ENCODE measurements at regions not wholly inside any gene's neighbourhood (a gene's known extent, or its start where the extent isn't known, plus 50 kb on each side); places are given as distances from the start of the nearest gene placed in this dataset.

GRCh38 chr13:105073041-105073440 is 1462.4 kb downstream of the EFNB2 start:
- DNase-seq = no peak

- no peak for DNase-seq
Observed at GRCh38 chr13:105070452-105070851, 1465.0 kb downstream of the EFNB2 start.

GRCh38 chr13:105069106-105069505 is 1466.4 kb downstream of the EFNB2 start:
- no peak for DNase-seq

- DNase-seq = no peak
Observed at GRCh38 chr13:105063676-105064075, 1471.8 kb downstream of the EFNB2 start.

- DNase-seq = no peak
Observed at GRCh38 chr13:105059786-105060185, 1475.7 kb downstream of the EFNB2 start.

GRCh38 chr13:105058517-105058916 is 1476.9 kb downstream of the EFNB2 start:
- DNase-seq = no peak

GRCh38 chr13:105052711-105053110 is 1482.8 kb downstream of the EFNB2 start:
- DNase-seq = no peak

- DNase-seq = no peak
Observed at GRCh38 chr13:105050686-105051085, 1484.8 kb downstream of the EFNB2 start.

- DNase-seq = no peak
Observed at GRCh38 chr13:105048677-105049076, 1486.8 kb downstream of the EFNB2 start.

- no peak for DNase-seq
Observed at GRCh38 chr13:105047676-105048295, 1487.7 kb downstream of the EFNB2 start.

- no peak for DNase-seq
Observed at GRCh38 chr13:105037110-105037509, 1498.4 kb downstream of the EFNB2 start.

GRCh38 chr13:105035092-105035491 is 1500.4 kb downstream of the EFNB2 start:
- DNase-seq = no peak

- DNase-seq = no peak
Observed at GRCh38 chr13:105033999-105034398, 1501.5 kb downstream of the EFNB2 start.

GRCh38 chr13:105031306-105031705 is 1504.2 kb downstream of the EFNB2 start:
- DNase-seq = no peak

GRCh38 chr13:105030851-105031250 is 1504.6 kb downstream of the EFNB2 start:
- DNase-seq = no peak

GRCh38 chr13:105019073-105019472 is 1516.4 kb downstream of the EFNB2 start:
- DNase-seq = no peak

- DNase-seq = no peak
Observed at GRCh38 chr13:105016266-105016665, 1519.2 kb downstream of the EFNB2 start.

- DNase-seq = no peak
Observed at GRCh38 chr13:105008604-105009003, 1526.9 kb downstream of the EFNB2 start.

- DNase-seq = no peak
Observed at GRCh38 chr13:105007166-105007808, 1528.2 kb downstream of the EFNB2 start.

- DNase-seq = no peak
Observed at GRCh38 chr13:104996022-104996421, 1539.4 kb downstream of the EFNB2 start.

- DNase-seq = no peak
Observed at GRCh38 chr13:104993708-104994107, 1541.8 kb downstream of the EFNB2 start.

GRCh38 chr13:104987621-104988020 is 1547.8 kb downstream of the EFNB2 start:
- DNase-seq = no peak

- DNase-seq = no peak
Observed at GRCh38 chr13:104984296-104984818, 1551.1 kb downstream of the EFNB2 start.

GRCh38 chr13:104983601-104984000 is 1551.9 kb downstream of the EFNB2 start:
- DNase-seq = no peak

GRCh38 chr13:104980586-104980985 is 1554.9 kb downstream of the EFNB2 start:
- no peak for DNase-seq
